Activated CD8-positive, alpha-beta memory T cell treated with anti-CD3 and anti-CD28 coated beads for 36 hours (primary cell): ENCODE measurements at regions not wholly inside any gene's neighbourhood (a gene's known extent, or its start where the extent isn't known, plus 50 kb on each side); places are given as distances from the start of the nearest gene placed in this dataset.

Experiments used
- CTCF ChIA-PET: fragments of 350-600 bp; sonication (Branson Sonifier 250); formaldehyde crosslinking; loops from one replicate; lab custom pipeline; 2021; ENCODE audit warnings: antibody characterized with exemption; lab: Charles Lee
- POLR2A ChIA-PET: fragments of 350-600 bp; sonication (Branson Sonifier 250); formaldehyde crosslinking; loops from one replicate; lab custom pipeline; 2021; ENCODE audit warnings: antibody characterized with exemption; lab: Charles Lee

GRCh38 chr2:862731-863466 lies 87.8 kb upstream of the SNTG2 start:
- ChIA-PET POLR2A (no interaction called here), CTCF (no interaction called here)

DNA sequence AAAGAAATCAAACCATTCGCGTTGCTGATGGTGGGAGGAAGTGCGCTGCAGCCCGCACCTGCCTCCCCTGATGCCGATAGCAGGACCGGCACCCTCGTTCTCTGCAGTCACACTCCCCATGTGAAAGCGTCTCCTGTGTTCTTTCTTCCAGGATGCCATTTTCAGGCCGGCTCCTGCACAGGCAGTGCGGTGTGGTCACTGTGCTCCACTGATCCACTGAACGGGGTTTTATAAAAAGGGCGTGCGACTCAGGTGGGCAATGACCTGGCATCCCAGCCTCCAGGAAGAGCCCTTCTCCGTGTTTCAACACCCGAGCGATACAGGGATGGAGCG lies 88.3 kb upstream of the SNTG2 start:
- ChIA-PET CTCF (no interaction called here), POLR2A (no interaction called here)

DNA sequence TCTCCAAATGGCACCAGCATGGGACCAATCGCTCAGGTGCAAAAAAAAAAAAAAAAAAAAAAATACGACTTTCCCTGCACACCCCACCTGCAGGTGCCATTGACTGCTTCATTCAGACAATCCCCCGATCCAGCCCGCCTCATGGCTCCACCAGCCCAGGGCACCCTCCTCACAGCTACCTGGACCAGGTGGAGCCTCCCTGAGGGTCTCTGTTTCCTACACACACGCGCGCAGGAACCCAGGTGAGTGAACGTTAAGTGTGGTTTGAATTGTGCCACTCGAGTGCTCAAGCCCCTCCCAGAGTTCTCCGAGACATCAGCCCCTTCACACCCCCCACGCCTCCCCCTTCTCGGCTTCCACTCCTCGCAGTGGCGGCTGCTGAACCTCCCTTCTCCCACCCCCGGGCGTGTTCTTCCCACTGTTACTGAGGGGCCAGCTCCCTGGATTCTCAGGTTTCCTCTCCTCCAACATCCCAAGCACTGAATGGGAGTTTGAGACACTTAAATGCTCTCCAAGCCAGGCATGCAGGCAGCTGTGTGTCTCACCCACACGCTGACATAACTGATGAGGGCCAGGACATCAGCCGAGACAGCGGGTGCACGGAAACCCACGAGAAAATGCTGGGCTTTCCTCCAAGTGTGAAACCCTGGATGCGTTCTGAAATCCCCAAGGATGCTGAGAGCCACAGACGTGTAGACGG lies 88.8 kb upstream of the SNTG2 start:
- CTCF ChIA-PET = no interaction called here
- POLR2A ChIA-PET = no interaction called here

DNA sequence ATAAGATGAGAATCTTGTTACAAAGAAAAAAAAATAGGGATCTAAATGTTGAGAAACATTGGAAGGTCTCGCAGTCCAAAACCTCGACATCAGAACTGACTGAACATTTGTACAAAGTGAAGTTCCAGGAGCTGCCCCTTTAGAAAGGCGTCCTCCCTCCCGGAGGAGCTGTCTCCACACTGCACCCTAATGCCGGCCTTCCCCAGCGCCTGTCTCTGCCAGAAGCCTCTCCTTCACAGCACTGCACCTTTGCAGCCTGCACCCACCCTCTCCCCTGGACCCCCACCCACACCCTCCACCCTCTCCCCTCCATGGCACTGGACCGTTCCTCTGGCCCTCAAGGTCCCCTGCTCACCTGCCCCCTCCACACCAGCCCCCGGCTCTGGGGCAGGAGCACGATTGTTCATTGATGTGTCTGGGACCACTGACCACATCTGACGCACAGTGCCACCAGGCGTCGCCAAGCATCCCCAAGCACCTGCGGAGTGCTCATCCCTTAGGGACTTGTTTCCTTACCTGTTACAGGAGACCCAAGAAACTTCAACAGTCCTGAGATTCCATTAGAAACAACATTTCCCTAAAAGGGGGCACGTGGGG lies 90.3 kb upstream of the SNTG2 start:
- ChIA-PET POLR2A (no interaction called here), CTCF (no interaction called here)

DNA sequence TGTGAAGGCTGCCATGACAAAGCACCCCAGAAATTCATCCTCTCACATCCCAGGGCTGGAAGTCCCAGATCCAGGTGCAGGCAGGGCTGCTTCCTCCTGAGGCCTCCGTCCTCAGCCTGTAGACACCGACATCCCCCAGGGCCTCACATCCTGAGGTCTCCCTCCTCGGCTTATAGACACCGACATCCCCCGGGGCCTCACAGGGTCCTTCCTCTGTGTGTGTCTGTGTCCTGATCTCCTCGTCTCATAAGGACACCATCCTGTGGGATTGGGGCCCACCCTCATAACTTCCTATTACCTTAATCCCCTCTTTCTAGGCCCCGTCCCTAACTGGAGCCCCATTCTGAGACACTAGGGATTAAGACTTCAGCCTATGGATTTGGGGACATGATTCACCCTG lies 92.0 kb upstream of the SNTG2 start:
- POLR2A ChIA-PET = no interaction called here

DNA sequence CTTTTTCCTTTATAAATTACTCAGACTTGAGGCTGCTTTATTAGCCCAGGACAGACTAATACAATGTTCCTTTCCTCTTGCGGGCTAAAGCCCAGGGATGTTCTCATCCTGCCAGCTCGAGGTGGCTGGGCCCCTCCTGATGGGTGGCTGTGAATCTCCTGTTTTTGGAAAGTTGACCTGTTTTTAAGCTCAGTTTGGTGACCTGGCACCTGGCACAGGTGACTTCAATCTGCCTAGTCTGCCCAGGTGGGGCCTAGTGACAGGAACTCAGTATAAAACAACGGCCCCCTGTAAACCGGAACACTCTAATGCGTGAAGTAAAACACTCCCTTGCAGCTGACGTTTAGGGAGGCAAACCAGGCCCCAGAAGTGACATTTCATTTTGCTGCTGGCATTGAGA lies 92.7 kb upstream of the SNTG2 start:
- POLR2A ChIA-PET = no interaction called here
- CTCF ChIA-PET = no interaction called here

More for the DNA sequence above, 92.0 kb upstream of the SNTG2 start:
- CTCF ChIA-PET = no interaction called here

DNA sequence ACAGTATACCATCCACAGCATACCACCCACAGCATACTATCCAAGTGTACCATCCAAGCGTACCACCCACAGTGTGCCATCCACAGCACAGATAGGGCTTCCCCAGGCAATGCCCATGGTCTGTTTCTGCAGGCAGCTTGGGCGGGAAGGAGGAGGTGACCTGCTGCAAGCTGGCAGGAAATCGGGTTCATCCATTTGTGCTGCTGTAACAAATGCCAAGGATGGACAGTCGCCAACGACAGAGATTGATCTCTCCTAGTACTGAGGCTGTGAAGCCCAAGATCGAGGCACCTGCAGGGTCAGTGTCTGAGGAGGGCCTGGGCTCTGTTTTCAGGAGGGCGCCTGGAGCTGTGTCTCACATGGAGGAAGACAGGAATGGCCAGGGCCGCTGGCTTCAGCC lies 93.6 kb upstream of the SNTG2 start:
- ChIA-PET CTCF (no interaction called here), POLR2A (no interaction called here)

GRCh38 chr2:856456-856855 lies 94.2 kb upstream of the SNTG2 start:
- POLR2A ChIA-PET = no interaction called here
- CTCF ChIA-PET = no interaction called here

DNA sequence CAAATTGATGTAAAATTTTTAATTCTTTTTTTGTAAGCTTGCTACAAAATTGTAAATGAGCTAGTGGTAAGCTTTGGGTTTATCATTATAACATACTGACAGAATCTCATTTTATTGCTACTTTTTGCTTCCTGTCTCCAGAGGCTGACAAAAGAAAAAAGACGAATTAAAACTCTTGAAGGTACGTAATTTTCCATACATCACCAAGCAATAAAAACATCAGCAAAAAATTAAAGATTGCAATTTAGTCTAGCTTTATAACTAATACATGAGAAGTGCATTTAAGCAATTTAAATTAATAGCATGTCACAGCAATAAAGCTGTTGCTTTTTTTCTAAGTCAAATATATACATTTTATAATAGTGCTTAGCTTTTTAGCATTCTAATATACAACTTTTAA lies 94.6 kb upstream of the SNTG2 start:
- POLR2A ChIA-PET = no interaction called here
- CTCF ChIA-PET = no interaction called here

DNA sequence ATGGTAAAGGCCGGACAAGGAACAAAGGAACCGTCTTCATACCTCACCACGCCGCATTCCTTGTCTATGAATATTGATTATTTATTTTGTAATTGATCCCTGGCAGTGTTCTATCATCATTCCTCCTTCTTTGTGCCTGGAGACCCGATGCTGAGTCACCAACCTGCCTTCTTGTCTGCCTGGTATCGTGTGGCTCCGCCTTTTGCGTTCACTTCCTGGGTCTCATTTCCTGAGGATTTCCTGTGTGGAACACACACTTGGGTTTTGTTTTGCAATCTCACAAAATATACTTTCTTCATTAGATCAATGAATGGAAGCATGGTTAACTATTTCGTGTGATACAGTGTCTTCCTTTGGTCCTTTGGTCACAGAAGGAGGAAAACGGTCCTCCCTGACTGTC lies 95.5 kb upstream of the SNTG2 start:
- ChIA-PET CTCF (no interaction called here), POLR2A (no interaction called here)

GRCh38 chr2:854460-854859 lies 96.2 kb upstream of the SNTG2 start:
- ChIA-PET POLR2A (no interaction called here), CTCF (no interaction called here)

DNA sequence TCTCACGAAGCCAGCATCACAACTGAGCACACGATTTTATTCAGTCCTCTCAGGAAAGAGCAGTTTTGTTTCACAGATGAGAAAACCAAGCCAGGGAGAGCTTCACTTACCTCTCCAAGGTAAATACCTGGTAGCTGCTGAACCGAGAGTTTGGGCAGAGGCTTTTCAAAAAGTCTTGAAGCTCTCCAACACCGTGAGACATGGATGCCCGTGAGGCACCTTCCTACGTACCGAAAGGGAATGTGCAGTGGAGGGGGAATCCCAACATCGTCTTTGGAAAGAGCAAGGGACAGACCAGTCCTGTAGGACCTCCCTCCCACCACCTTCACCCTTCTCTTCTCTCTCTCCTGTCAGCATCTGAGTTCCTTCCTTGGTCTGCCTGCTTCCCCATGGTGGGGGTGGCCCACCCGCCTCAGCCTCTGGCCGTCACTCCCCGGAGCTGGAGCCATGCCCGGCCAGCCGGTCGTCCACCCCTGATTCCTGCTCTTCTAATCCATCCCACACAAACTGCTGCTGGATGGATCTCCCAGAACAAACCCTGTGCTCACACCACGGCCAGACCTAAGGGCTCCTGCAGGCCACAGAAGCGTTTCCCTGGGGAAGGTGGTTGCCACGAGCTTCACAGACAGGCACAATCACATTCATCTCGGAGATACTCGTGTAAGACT lies 97.3 kb upstream of the SNTG2 start:
- POLR2A ChIA-PET = no interaction called here

DNA sequence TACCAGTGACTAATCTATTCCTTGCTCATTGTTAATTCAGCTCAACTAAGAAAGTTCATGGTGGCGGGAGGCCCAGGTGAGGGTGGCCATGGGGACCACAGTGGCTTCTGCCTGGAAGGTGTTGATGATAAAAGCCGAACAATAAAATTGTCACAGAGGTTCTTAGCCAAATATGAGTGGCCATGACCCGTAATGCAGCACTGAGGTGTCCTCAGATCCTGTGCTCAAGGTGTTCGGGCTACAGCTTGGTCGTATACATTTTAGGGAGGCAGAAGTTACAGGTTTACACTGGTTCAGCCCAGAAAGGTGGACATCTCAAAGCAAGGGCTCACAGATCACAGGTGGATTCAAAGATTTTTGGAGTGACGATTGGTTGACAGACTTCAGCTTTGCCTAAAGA lies 98.5 kb upstream of the SNTG2 start:
- CTCF ChIA-PET = no interaction called here

More for the DNA sequence above, 97.3 kb upstream of the SNTG2 start:
- CTCF ChIA-PET = no interaction called here

GRCh38 chr2:851680-852079 lies 99.0 kb upstream of the SNTG2 start:
- ChIA-PET CTCF (no interaction called here), POLR2A (no interaction called here)

More for the DNA sequence above, 98.5 kb upstream of the SNTG2 start:
- POLR2A ChIA-PET = no interaction called here

GRCh38 chr2:851078-851477 lies 99.6 kb upstream of the SNTG2 start:
- CTCF ChIA-PET = no interaction called here
- POLR2A ChIA-PET = no interaction called here

DNA sequence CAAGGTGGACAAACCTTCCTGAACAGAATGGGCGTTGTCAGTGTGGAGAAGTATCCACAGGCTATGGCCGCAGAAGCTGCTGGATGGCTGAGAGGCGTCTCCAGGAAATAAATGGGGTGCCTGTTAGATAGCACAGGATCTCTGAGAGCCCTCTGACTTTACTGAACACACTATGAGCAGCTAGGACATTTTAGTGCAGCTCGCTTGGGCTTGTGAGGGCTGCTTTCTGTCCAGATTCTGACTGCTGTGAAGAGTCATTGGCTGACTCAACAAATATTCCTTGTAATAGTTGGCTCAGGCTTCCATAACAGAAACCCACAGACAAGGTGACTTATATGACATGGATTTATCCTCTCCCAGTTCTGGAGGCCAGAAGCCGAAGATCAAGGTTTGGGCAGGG lies 100.2 kb upstream of the SNTG2 start:
- ChIA-PET POLR2A (no interaction called here), CTCF (no interaction called here)

DNA sequence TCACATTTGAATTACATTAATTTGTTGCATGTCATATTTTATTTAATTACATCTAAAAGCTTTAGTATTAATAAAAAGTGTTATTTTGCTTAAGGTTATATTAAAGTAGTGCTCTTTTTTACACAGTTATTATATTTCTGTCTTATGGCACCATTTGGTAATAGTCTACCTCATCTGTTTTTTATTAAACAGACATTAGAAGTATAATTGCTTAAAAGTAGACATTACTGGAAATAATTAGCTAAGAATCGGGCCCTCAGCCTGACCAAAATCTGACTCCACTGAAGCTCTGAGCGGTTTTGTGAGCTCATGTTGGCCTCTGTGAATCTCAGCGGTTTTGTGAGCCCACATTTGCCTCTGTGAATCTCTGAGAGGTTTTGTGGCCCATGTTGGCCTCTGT lies 102.5 kb upstream of the SNTG2 start:
- CTCF ChIA-PET = interaction anchor here (0.8 kb wide), 1 partner anchor 11 kb away, joined by 3 read pairs; no protein-coding TSS in a partner anchor
- POLR2A ChIA-PET = no interaction called here

GRCh38 chr2:847669-848068 lies 103.0 kb upstream of the SNTG2 start:
- CTCF ChIA-PET = interaction anchor here (0.8 kb wide), 1 partner anchor 11 kb away, joined by 3 read pairs; no protein-coding TSS in a partner anchor
- POLR2A ChIA-PET = no interaction called here

DNA sequence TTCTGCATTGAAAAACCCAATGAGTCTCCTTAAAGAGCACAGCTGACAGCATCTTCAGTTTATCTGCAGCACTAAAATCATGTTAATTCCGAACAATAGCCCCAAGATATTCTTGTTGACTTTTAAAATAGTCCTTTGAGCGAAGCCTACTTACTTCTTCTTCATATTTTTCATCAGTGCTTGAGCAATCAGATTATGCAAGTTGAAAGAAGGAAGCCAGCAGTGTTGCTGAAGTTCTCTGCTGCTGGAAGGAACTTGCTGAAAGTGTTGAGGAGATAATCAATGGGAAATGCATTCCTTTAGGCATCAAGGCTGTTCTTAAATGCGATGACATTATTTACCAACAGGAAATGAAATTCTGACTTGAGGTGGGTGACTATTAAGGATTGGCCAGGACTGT lies 105.9 kb upstream of the SNTG2 start:
- ChIA-PET CTCF (no interaction called here), POLR2A (no interaction called here)

GRCh38 chr2:842151-842803 lies 108.4 kb upstream of the SNTG2 start:
- ChIA-PET CTCF (no interaction called here), POLR2A (no interaction called here)
